ENCODE measurements at regions not wholly inside any gene's neighbourhood (a gene's known extent, or its start where the extent isn't known, plus 50 kb on each side); places are given as distances from the start of the nearest gene placed in this dataset.

- no peak for TF ChIP-seq POLR2A (IDR thresholded peaks at IDR 0.05; ENCODE audit: control extremely low read depth in 1 of 2, low read depth in 2 of 2, low read length in 2 of 2)
- TF ChIP-seq, protein P1, sequence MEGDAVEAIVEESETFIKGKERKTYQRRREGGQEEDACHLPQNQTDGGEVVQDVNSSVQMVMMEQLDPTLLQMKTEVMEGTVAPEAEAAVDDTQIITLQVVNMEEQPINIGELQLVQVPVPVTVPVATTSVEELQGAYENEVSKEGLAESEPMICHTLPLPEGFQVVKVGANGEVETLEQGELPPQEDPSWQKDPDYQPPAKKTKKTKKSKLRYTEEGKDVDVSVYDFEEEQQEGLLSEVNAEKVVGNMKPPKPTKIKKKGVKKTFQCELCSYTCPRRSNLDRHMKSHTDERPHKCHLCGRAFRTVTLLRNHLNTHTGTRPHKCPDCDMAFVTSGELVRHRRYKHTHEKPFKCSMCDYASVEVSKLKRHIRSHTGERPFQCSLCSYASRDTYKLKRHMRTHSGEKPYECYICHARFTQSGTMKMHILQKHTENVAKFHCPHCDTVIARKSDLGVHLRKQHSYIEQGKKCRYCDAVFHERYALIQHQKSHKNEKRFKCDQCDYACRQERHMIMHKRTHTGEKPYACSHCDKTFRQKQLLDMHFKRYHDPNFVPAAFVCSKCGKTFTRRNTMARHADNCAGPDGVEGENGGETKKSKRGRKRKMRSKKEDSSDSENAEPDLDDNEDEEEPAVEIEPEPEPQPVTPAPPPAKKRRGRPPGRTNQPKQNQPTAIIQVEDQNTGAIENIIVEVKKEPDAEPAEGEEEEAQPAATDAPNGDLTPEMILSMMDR (IDR thresholded peaks at IDR 0.05; ENCODE audit: control extremely low read depth in 1 of 3, insufficient read depth in 1 of 3, low read depth in 1 of 3, low read length in 3 of 3), result no peak
- no peak for TF ChIP-seq HDAC6 (IDR thresholded peaks at IDR 0.05; ENCODE audit: low read depth, low read length)
- TF ChIP-seq TAF1 (IDR thresholded peaks at IDR 0.05; ENCODE audit: low read depth, low read length), result no peak
- TF ChIP-seq CEBPB (IDR thresholded peaks at IDR 0.05; ENCODE audit: low read depth, low read length), result no peak
- TF ChIP-seq, protein P2, sequence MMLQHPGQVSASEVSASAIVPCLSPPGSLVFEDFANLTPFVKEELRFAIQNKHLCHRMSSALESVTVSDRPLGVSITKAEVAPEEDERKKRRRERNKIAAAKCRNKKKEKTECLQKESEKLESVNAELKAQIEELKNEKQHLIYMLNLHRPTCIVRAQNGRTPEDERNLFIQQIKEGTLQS (IDR thresholded peaks at IDR 0.05; ENCODE audit: insufficient read depth, low read depth, low read length), result no peak
- TF ChIP-seq JUND (IDR thresholded peaks at IDR 0.05; ENCODE audit: low read length), result no peak
- no peak for TF ChIP-seq EGR1 (IDR thresholded peaks at IDR 0.05; ENCODE audit: borderline replicate concordance, low read depth, low read length)
- no peak for TF ChIP-seq HDAC2 (IDR thresholded peaks at IDR 0.05; ENCODE audit: borderline replicate concordance in 1 of 2, low read depth in 2 of 2, low read length in 2 of 2)
- TF ChIP-seq FOSL1 (IDR thresholded peaks at IDR 0.05; ENCODE audit: insufficient read depth, low read depth, low read length), result no peak
- TF ChIP-seq BCL11A (IDR thresholded peaks at IDR 0.05; ENCODE audit: low read depth in 2 of 2, low read length in 2 of 2), result no peak
- no peak for TF ChIP-seq SIRT6 (IDR thresholded peaks at IDR 0.05; ENCODE audit: low read length)
These were observed 174.7 kb upstream of the TMEM196 start for GRCh38 chr7:19948160-19948559.

All from H1 (cell line).